Epidermal melanocyte (primary cell): ENCODE measurements at regions not wholly inside any gene's neighbourhood (a gene's known extent, or its start where the extent isn't known, plus 50 kb on each side); places are given as distances from the start of the nearest gene placed in this dataset.

Experiments used
- DNase-seq: peaks from one replicate; pipeline ENCODE4 v3.0.0; 2011; ENCODE audit warnings: low spot score; ENCODE audit not compliant: insufficient read length

DNA sequence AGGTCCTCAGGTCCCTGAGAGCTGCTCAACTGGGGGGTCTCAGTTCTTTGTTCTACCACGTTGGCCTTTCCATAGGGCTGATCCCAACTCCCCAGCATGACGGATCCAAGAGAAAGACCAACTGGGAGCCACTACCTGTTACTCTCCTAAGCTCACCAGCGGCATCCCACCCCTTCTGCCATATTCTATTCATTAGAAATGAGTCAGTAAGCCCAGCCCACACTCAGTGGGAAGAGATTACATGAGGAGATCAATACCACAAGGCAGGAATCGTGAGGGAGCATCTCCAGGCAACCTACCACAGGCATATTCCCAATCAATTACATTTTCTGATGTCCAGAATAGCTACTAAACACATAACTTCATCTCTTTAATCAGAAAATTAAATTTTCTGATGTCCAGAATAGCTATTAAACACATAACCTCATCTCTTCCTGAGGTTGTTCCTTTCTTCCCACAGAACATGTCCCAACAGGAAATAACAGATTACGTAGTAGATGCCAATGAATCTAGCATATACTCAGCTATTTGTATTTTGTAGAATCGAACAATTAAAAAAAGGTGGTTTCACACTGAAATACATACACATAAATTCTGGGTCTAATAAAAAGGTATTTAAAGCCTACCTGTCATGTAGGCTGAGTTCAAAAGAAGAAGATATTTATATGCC lies 708.1 kb upstream of the ARGLU1 start:
- no peak for DNase-seq

DNA sequence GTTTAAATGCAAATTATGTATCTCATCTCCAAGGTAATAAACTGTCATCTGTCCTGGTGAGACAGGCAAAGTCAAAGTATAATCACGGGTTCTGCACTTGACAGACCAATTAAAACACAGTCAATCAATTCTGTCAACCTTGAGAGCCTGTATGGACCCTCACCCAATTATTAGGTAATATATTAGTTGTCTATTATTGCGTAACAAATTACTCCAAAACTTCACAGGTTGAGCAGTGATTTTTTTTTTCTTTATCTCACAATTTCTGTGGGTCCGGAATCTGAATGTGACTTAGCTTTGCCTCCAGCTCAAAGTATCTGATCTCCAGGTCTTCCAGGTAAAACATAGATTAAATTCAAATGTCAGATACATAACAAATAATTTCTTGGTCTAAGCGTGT lies 707.4 kb upstream of the ARGLU1 start:
- no peak for DNase-seq

DNA sequence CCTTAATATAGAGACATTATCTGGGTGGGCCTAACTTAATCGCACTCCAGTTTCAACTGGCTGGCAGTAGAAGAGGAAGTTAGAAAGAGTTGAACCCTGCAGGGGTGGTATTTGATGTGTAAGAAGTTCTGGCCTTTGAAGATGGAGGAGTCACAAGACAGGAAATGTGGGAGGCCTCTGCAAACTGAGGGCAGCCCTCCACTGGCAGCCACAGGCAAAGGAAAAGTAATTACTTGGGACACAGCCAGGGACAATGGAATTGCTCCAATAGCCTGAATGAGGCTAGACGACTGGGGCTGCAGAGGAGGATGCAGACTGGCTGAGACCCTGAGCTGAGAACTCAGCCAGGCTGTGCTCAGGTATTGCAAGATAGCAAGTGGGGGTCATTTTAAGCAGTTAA lies 703.3 kb upstream of the ARGLU1 start:
- DNase-seq, result no peak

GRCh38 chr13:107266657-107267056 lies 698.7 kb upstream of the ARGLU1 start:
- no peak for DNase-seq

DNA sequence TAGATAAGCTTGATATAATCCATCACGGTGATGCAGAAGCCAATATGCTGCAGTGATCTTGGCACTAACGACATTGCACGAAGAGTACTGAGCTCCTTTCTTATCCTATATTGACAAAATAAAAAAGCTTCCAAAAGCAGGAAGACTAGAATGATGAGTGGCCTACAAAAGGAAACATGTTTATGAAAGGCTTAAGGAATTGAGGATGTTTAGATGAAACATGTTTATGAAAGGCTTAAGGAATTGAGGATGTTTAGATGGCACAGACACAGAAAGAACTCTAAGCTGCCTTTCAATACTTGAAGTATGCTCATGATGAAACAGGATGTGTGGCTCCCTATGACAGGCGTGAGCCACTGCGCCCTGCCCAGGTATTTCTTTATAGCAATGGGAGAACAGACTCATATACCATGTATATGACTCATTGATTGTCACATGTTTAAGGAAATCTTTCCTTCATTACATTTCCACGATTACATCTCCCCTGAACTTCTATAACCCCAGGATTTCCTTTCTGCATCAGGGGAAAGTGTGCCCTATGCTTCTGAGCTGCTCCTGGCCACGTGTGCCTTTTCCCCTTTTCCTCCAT lies 690.8 kb upstream of the ARGLU1 start:
- DNase-seq, result no peak

- no peak for DNase-seq
These were observed 686.5 kb upstream of the ARGLU1 start for GRCh38 chr13:107254392-107254791.

DNA sequence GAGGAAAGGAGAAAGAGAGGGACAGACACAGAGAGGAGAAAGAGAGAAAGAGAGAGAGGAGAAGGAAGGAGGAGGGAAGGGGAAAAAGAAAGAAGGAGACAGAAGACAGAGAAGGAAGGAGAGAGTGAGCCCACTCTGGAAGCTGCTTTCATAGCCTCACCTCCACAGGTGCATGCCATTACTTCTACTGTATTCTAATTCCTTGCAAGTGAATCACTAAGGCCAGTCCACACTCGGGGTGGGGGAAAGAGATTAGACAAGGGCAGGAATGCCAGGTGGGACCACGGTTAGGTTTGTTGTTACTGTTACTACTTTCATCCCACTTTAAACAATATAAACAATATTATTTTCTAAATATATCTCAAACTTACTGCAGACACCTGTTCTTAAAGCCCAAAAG lies 684.5 kb upstream of the ARGLU1 start:
- DNase-seq, result no peak

DNA sequence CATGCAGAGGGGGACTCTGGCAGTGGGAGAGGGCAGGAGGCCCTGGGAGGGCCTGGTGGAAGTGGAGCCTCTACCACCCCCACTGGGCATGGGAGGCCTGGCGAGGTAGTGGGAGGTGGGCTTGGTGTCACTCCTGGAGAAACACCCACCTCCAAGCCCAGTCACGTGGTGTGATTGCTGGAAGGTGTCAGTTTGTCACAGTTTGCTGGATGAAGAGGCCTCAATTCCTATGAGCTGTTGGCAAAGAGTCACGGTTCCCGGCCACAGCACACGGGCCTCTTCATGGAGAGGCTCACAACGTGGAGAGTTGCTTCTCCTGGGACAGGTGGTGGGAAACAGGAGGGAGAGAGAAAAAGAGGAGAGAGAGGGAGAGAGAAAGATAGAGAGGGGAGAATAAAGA lies 684.1 kb upstream of the ARGLU1 start:
- DNase-seq, result no peak

DNA sequence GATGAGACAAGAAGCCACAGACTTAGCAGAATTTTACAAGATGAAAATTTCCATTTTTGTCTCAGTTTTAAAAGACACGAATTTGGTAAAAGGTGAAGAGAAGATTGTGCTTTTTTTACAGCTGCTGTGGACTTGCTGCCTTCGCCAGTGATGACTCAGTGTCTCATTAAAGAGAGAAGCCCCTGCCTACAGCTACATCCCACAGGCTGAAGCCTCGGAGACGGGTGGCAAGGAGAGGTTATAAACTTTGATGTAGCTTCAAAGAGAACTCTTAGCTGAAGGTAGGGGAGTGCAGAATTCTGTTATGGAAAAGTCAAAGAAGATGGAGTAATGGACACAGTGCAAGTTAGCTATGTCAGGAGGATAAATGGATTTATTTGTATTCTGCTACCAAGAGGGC lies 683.4 kb upstream of the ARGLU1 start:
- no peak for DNase-seq

GRCh38 chr13:107250628-107251027 lies 682.7 kb upstream of the ARGLU1 start:
- DNase-seq, result no peak

- no peak for DNase-seq
These were observed 676.3 kb upstream of the ARGLU1 start for GRCh38 chr13:107244241-107244640.

- no peak for DNase-seq
These were observed 674.2 kb upstream of the ARGLU1 start for GRCh38 chr13:107242138-107242537.

GRCh38 chr13:107241381-107241780 lies 673.4 kb upstream of the ARGLU1 start:
- DNase-seq, result no peak

DNA sequence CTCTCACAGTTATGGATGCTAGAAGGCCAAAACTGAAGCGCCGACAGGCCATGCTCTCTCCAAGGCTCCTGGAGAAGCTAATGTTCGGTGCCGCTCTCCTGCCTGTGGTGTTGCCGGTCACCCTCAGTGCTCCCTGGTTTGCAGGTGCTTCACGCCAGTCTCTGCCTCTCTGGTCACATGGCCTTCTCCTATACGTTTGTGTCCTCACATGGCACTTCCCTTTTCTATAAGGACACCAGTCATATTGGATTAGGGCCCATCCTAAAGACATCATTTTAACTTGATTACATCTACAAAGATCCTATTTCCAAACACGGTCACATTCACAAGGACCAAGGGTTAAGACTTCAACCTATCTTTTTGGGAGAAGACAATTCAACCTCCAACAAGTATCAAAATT lies 671.3 kb upstream of the ARGLU1 start:
- DNase-seq, result no peak

DNA sequence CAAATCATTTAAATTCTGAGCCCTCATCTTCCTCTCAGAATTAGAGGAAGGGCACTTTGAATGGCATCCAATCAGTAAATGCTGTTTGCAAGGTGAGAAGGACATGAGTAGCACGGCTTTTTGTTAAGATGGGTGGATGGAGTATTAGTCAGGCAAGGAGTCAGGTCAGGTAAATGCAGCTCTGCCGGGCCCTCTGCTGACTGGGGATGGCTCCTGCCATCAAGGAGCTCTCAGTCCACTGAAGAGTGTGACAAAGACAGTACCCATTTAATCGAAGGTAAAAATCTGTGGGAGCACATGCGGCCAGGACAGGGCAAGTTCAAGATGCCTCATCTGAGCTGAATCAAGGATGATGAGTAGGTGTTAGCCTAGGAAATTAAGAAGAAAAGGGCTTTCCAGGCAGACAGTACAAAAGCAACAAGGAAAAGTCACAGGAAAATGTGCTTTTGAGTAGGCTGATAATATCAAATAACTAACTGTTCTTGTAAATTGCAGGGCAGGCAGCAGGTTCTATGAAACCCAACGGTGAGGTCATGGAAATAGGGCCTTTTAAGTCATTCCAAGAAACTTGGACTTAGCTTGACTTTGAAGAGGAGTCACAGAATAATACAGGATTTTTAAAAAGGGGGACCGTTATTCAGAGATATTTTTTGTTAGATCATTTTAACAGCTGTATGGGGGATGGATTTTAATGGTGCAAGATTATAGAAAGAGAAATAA lies 670.5 kb upstream of the ARGLU1 start:
- no peak for DNase-seq

- DNase-seq, result no peak
These were observed 666.6 kb upstream of the ARGLU1 start for GRCh38 chr13:107234319-107235073.

DNA sequence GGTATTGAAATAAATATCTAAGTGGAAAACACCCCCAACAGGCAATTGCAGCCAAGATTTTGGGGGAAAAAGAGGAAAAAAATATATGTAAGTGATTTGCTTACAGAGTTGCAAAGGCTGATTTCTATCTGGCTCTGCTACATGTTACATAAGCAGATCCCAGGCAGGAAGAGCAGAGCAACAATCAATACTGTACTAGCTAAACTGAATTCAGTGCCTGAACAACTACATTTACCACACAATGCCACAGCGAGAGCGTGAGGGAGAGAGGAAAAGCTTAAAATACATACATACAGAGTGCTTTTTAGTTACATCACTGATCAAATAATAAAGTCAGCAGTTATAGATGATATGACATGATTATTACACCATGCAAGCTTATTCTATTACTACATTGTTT lies 665.6 kb upstream of the ARGLU1 start:
- no peak for DNase-seq

DNA sequence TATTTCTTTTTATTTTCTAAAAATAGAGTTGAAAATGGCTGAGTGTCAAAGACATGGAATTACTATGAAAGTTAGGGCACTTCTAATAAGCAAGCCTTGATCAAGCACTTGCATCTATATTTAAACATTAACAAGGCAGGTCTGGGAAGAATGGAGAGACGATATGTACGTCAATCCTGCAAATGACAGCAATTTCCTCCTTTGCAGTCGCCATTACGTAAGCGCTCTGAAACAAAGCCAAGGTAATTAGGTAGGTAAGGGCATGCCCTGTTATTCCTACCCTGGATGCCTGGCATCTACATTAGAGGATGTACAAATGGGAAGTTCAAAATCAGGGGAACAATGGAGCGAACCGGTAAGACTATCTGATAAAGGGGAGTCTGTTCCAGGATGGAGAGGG lies 664.0 kb upstream of the ARGLU1 start:
- no peak for DNase-seq

DNA sequence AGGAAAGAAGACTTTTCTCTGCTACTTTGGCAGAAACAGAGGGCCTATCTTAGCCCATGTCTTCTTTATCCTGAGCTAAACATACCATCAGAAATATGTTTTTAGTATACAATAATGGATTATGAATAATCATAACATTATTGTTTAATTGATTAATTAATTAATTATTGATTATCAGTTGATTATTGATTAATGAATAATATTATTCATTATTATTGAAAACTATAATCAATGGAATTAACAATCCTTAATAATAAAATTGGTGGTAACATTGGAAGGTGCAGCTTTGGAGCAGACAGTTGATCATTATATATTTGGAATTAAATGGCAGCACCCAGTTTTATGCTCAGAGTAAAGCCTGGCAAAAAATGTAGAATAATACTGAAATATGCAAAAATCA lies 655.9 kb upstream of the ARGLU1 start:
- no peak for DNase-seq

DNA sequence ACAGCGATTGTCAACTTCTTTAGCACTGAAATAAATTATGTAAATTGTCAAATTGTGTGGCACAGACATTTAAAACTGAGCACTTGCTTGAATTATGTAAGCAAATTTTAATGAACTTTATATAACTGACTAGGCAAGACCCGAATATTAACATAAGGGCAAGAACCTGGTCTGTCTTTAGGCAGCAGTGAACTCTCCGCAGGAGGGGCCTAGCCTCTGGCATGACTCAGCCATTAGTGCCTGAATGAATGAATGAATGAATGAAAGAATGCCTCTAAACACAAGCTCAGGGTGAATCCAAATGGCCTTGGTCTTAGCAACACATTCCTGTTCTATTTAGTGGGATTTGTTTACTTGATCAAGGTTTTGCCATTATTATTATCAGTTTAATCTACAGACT lies 654.7 kb upstream of the ARGLU1 start:
- DNase-seq, result no peak

- no peak for DNase-seq
These were observed 652.3 kb upstream of the ARGLU1 start for GRCh38 chr13:107220245-107220644.

DNA sequence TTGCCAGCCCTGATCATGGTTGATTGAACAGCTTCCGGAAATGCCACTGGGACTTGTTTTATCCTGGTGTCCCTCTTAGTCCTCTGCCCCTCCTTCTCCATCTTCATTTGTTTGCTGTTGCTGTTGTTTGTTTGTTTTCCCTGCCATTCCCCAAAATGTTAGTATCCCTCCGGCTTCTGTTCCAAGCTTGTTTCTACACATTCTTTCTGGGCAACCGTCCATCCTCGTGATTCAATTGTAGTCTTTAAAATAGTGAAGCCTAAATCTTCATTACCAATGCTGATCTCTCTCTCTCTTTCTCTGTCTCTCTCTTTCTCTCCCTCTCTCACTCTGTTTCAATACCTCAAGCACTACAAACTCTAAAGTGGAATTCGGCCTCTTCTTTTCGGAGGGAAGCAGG lies 649.3 kb upstream of the ARGLU1 start:
- no peak for DNase-seq
